WTC11 (cell line): ENCODE measurements at regions not wholly inside any gene's neighbourhood (a gene's known extent, or its start where the extent isn't known, plus 50 kb on each side); places are given as distances from the start of the nearest gene placed in this dataset.
A peak's percentile ranks its signal among the peaks of the same experiment; 100 is the strongest.

Experiments used
- ATAC-seq: fragments of 200-7000 bp; cut with Tn5 transposase; 2 replicates; pipeline ENCODE4 v1.10.0; 2021; ENCODE audit warnings: mild to moderate bottlenecking, moderate library complexity
- CTCF ChIA-PET: fragments of 300-600 bp; sonication (Branson Sonifier 250); formaldehyde crosslinking; loops from one replicate; lab custom pipeline; 2021; ENCODE audit warnings: antibody characterized with exemption; lab: Charles Lee
- POLR2A ChIA-PET: fragments of 350-600 bp; sonication (Branson Sonifier 250); formaldehyde crosslinking; loops from one replicate; lab custom pipeline; 2021; ENCODE audit warnings: antibody characterized with exemption; lab: Charles Lee
- DNase-seq: peaks from one replicate; pipeline ENCODE4 v3.0.0; 2021; ENCODE audit warnings: low spot score
- H3K27ac Mint-ChIP-seq: 2 replicates; pipeline ENCODE4 v1.8.0; 2021; ENCODE audit warnings: mixed read lengths
- H3K27me3 Mint-ChIP-seq: 2 replicates; pipeline ENCODE4 v1.8.0; 2021; ENCODE audit warnings: low read depth, mild to moderate bottlenecking, moderate library complexity, mixed read lengths
- H3K36me3 Mint-ChIP-seq: 2 replicates; pipeline ENCODE4 v1.8.0; 2021; ENCODE audit warnings: mixed read lengths
- H3K4me1 Mint-ChIP-seq: 2 replicates; pipeline ENCODE4 v1.8.0; 2022; ENCODE audit warnings: mixed read lengths
- H3K4me3 Mint-ChIP-seq: 2 replicates; pipeline ENCODE4 v1.8.0; 2021; ENCODE audit warnings: mild to moderate bottlenecking, moderate library complexity, mixed read lengths
- H3K9me3 Mint-ChIP-seq: 2 replicates; pipeline ENCODE4 v1.8.0; 2021; ENCODE audit warnings: mixed read lengths
- CREM ChIP-seq: sonication (generic); formaldehyde crosslinking; IDR thresholded peaks from 2 replicates; pipeline ENCODE4 v1.8.1; 2022; ENCODE audit warnings: mild to moderate bottlenecking, missing genetic modification reagents, moderate library complexity
- ESRRA ChIP-seq: sonication (generic); formaldehyde crosslinking; IDR thresholded peaks from 2 replicates; pipeline ENCODE4 v1.8.1; 2022; ENCODE audit warnings: mild to moderate bottlenecking, missing genetic modification reagents, borderline replicate concordance
- HMGA2 ChIP-seq: fragments of 250-450 bp; sonication (Bioruptor Pico); IDR thresholded peaks from 2 replicates; pipeline ENCODE4 v1.4.0; 2021; ENCODE audit warnings: mild to moderate bottlenecking, moderate library complexity
- JAZF1 ChIP-seq: fragments of 250-450 bp; sonication (Bioruptor Pico); IDR thresholded peaks from 2 replicates; pipeline ENCODE4 v1.9.0; 2021; ENCODE audit warnings: moderate library complexity, mild to moderate bottlenecking, inconsistent platforms
- NR3C1 ChIP-seq: sonication (generic); formaldehyde crosslinking; conservative IDR thresholded peaks from 2 replicates; pipeline ENCODE4 v1.8.1; 2023; ENCODE audit warnings: low read depth, mild to moderate bottlenecking, missing genetic modification reagents
- OVOL2 ChIP-seq: fragments of 250-450 bp; sonication (Bioruptor Pico); IDR thresholded peaks from 2 replicates; pipeline ENCODE4 v1.9.0; 2021; ENCODE audit warnings: mild to moderate bottlenecking, borderline replicate concordance
- PRRX2 ChIP-seq: fragments of 250-450 bp; sonication (Bioruptor Pico); IDR thresholded peaks from 2 replicates; pipeline ENCODE4 v1.8.0; 2021; ENCODE audit warnings: mild to moderate bottlenecking
- RELA ChIP-seq: sonication (generic); formaldehyde crosslinking; IDR thresholded peaks from 2 replicates; pipeline ENCODE4 v1.8.1; 2022; ENCODE audit warnings: missing genetic modification reagents, mild to moderate bottlenecking, borderline replicate concordance
- TEAD1 ChIP-seq: sonication (generic); formaldehyde crosslinking; IDR thresholded peaks from 2 replicates; pipeline ENCODE4 v1.8.0; 2022; ENCODE audit warnings: mild to moderate bottlenecking, missing genetic modification reagents
- ZNF219 ChIP-seq: sonication (generic); formaldehyde crosslinking; IDR thresholded peaks from 2 replicates; pipeline ENCODE4 v1.8.0; 2023; ENCODE audit warnings: missing genetic modification reagents, mild to moderate bottlenecking, borderline replicate concordance
- ZNF232 ChIP-seq: sonication (generic); formaldehyde crosslinking; IDR thresholded peaks from 2 replicates; pipeline ENCODE4 v1.8.0; 2022; ENCODE audit warnings: mild to moderate bottlenecking, missing genetic modification reagents
- ZNF416 ChIP-seq: fragments of 250-450 bp; sonication (Bioruptor Pico); IDR thresholded peaks from 2 replicates; pipeline ENCODE4 v1.9.0; 2021; ENCODE audit warnings: mild to moderate bottlenecking, inconsistent platforms
- TF ChIP-seq, protein P1 (sequence below): sonication (generic); formaldehyde crosslinking; IDR thresholded peaks from 2 replicates; pipeline ENCODE4 v1.8.0; 2022; ENCODE audit warnings: mild to moderate bottlenecking, missing genetic modification reagents
- TF ChIP-seq, protein P2 (sequence below): sonication (generic); formaldehyde crosslinking; IDR thresholded peaks from 2 replicates; pipeline ENCODE4 v1.8.1; 2022; ENCODE audit warnings: low read depth, mild to moderate bottlenecking, moderate library complexity, missing genetic modification reagents, borderline replicate concordance
- TF ChIP-seq, protein P3 (sequence below): sonication (generic); formaldehyde crosslinking; IDR thresholded peaks from 2 replicates; pipeline ENCODE4 v1.8.1; 2023; ENCODE audit warnings: mild to moderate bottlenecking, missing genetic modification reagents, moderate library complexity
- TF ChIP-seq, protein P4 (sequence below): sonication (generic); formaldehyde crosslinking; IDR thresholded peaks from 2 replicates; pipeline ENCODE4 v1.8.1; 2022; ENCODE audit warnings: low read depth, missing genetic modification reagents, borderline replicate concordance
- TF ChIP-seq, protein P5 (sequence below): sonication (generic); formaldehyde crosslinking; IDR thresholded peaks from 2 replicates; pipeline ENCODE4 v1.8.0; 2022; ENCODE audit warnings: mild to moderate bottlenecking, missing genetic modification reagents
- TF ChIP-seq, protein P6 (sequence below): fragments of 250-450 bp; sonication (Bioruptor Pico); IDR thresholded peaks from 2 replicates; pipeline ENCODE4 v1.9.0; 2021; ENCODE audit warnings: moderate library complexity, mild to moderate bottlenecking, inconsistent platforms, borderline replicate concordance
- TF ChIP-seq, protein P7 (sequence below): fragments of 250-450 bp; sonication (Bioruptor Pico); IDR thresholded peaks from 2 replicates; pipeline ENCODE4 v1.9.0; 2021; ENCODE audit warnings: mild to moderate bottlenecking, borderline replicate concordance
- TF ChIP-seq, protein P8 (sequence below): fragments of 200-600 bp; IDR thresholded peaks from 2 replicates; pipeline ENCODE4 v1.8.0; 2022; ENCODE audit warnings: antibody characterized with exemption

DNA sequence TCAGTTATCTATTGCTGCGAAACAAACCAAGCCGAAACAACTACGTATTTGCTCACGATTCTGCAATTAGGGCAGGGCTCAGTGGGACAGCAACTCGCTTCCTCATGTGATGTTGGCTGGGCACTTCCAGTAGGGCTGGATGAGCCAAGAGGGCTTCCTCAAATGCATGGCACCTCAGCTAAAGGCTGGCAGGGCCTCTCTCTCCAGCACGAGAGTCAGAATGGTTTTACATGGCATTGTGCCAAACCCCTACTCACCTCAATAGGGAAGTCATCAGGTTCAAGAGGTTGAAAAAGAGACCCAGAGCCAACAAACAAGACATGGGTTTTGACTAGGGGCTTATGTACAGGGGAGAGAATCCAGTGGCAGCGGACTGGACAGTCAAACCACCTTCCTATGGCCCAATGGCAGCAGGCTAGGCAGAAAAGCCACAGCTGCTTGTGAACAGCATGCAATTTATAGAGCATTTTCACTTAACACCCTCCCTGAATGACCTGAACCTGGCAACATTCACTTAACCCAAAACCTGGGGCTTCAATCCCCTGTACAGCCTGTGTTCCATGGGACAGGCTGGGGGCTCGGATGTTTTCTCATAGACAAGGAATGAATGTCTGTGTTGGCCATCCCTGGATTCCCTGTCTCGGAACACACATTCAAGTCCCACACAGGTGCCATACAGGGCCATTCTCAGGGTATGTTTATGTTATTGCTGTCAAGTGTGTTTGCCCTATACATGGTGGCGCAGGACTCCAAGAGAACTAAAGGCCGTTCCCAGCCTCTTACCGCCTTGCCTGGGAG lies 154.2 kb upstream of the NAV2 start:
- H3K4me3 Mint-ChIP-seq = no peak overlapping the region
- H3K27ac Mint-ChIP-seq = no peak overlapping the region
- CTCF ChIA-PET = interaction anchor here (0.6 to 2.8 kb wide), 31 partner anchors 8 to 795 kb away, joined by 3 to 20 read pairs (median 4); partner anchors contain the start of gene NAV2
- peaks cover 18% of the 10 kb centered on the region for H3K4me1 Mint-ChIP-seq
- H3K27me3 Mint-ChIP-seq = no peaks in the 10 kb centered on the region; the same call in 1 of the 2 replicates
- DNase-seq (no peak), ATAC-seq (no peak)
- no peak for TF ChIP-seq ZNF219 (CRISPR knock-in tag)
- H3K9me3 Mint-ChIP-seq = no peaks in the 10 kb centered on the region
- POLR2A ChIA-PET = interaction anchor here (1.0 kb wide), 1 partner anchor 184 kb away, joined by 3 read pairs; no protein-coding TSS in a partner anchor
- no peaks in the 10 kb centered on the region for H3K36me3 Mint-ChIP-seq

DNA sequence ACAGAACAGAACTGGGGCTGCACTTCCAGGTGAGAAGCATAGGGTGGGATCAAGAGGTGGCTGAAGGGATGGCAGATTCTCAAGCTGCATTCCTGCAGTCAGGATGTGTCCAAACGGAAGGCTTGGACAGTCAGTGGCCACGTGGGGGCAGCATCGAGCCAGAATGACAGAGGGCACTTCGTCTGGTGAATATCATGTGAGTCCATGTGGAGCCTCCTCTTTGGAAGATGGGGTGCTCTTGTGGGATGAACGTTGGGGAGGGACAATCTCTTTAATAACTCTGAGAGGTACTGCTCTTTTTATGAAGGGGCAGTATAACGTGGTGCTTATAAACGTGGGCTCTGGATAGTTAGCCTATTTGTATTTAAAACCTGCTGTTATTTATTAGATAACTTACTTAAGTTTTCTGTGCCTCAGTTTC lies 154.9 kb upstream of the NAV2 start:
- no peaks in the 10 kb centered on the region; the same call in 1 of the 2 replicates for H3K27me3 Mint-ChIP-seq
- no peak overlapping the region for H3K4me3 Mint-ChIP-seq
- DNase-seq (peak; percentile 93), ATAC-seq (peak; percentile 98)
- POLR2A ChIA-PET = interaction anchor here (1.0 kb wide), 1 partner anchor 185 kb away, joined by 3 read pairs; no protein-coding TSS in a partner anchor
- no peaks in the 10 kb centered on the region for H3K36me3 Mint-ChIP-seq
- H3K4me1 Mint-ChIP-seq = peaks cover 24% of the 10 kb centered on the region
- no peak overlapping the region for H3K27ac Mint-ChIP-seq
- H3K9me3 Mint-ChIP-seq = no peaks in the 10 kb centered on the region
- CTCF ChIA-PET = interaction anchor here (0.5 to 1.6 kb wide), 41 partner anchors 8 to 796 kb away, joined by 3 to 20 read pairs (median 4); partner anchors contain the start of gene NAV2
- TF ChIP-seq, protein P1, sequence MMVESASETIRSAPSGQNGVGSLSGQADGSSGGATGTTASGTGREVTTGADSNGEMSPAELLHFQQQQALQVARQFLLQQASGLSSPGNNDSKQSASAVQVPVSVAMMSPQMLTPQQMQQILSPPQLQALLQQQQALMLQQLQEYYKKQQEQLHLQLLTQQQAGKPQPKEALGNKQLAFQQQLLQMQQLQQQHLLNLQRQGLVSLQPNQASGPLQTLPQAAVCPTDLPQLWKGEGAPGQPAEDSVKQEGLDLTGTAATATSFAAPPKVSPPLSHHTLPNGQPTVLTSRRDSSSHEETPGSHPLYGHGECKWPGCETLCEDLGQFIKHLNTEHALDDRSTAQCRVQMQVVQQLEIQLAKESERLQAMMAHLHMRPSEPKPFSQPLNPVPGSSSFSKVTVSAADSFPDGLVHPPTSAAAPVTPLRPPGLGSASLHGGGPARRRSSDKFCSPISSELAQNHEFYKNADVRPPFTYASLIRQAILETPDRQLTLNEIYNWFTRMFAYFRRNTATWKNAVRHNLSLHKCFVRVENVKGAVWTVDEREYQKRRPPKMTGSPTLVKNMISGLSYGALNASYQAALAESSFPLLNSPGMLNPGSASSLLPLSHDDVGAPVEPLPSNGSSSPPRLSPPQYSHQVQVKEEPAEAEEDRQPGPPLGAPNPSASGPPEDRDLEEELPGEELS = no peak
- no peak for TF ChIP-seq OVOL2 (CRISPR knock-in tag)
- TF ChIP-seq ZNF416 (CRISPR knock-in tag) = no peak
- TF ChIP-seq ZNF232 = no peak
- TF ChIP-seq CREM (CRISPR knock-in tag) = no peak
- no peak for TF ChIP-seq PRRX2 (CRISPR knock-in tag)
- TF ChIP-seq, protein P2, sequence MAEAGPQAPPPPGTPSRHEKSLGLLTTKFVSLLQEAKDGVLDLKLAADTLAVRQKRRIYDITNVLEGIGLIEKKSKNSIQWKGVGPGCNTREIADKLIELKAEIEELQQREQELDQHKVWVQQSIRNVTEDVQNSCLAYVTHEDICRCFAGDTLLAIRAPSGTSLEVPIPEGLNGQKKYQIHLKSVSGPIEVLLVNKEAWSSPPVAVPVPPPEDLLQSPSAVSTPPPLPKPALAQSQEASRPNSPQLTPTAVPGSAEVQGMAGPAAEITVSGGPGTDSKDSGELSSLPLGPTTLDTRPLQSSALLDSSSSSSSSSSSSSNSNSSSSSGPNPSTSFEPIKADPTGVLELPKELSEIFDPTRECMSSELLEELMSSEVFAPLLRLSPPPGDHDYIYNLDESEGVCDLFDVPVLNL (CRISPR knock-in tag) = no peak
- TF ChIP-seq, protein P3, sequence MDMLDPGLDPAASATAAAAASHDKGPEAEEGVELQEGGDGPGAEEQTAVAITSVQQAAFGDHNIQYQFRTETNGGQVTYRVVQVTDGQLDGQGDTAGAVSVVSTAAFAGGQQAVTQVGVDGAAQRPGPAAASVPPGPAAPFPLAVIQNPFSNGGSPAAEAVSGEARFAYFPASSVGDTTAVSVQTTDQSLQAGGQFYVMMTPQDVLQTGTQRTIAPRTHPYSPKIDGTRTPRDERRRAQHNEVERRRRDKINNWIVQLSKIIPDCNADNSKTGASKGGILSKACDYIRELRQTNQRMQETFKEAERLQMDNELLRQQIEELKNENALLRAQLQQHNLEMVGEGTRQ (CRISPR knock-in tag) = 0 out of 2 replicates have a peak, but pooled peaks have one; percentile 23
- TF ChIP-seq, protein P4, sequence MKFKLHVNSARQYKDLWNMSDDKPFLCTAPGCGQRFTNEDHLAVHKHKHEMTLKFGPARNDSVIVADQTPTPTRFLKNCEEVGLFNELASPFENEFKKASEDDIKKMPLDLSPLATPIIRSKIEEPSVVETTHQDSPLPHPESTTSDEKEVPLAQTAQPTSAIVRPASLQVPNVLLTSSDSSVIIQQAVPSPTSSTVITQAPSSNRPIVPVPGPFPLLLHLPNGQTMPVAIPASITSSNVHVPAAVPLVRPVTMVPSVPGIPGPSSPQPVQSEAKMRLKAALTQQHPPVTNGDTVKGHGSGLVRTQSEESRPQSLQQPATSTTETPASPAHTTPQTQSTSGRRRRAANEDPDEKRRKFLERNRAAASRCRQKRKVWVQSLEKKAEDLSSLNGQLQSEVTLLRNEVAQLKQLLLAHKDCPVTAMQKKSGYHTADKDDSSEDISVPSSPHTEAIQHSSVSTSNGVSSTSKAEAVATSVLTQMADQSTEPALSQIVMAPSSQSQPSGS (CRISPR knock-in tag) = no peak
- TF ChIP-seq, protein P5, sequence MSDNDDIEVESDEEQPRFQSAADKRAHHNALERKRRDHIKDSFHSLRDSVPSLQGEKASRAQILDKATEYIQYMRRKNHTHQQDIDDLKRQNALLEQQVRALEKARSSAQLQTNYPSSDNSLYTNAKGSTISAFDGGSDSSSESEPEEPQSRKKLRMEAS (CRISPR knock-in tag) = peak; percentile 62; the same call in 1 of the 2 replicates
- no peak for TF ChIP-seq ESRRA (CRISPR knock-in tag)
- TF ChIP-seq TEAD1 (CRISPR knock-in tag) = peak; percentile 84; the same call in 1 of the 2 replicates
- TF ChIP-seq HMGA2 (CRISPR knock-in tag) = no peak
- TF ChIP-seq JAZF1 (CRISPR knock-in tag) = no peak
- TF ChIP-seq, protein P6, sequence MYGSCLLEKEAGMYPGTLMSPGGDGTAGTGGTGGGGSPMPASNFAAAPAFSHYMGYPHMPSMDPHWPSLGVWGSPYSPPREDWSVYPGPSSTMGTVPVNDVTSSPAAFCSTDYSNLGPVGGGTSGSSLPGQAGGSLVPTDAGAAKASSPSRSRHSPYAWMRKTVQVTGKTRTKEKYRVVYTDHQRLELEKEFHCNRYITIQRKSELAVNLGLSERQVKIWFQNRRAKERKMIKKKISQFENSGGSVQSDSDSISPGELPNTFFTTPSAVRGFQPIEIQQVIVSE (CRISPR knock-in tag) = no peak
- TF ChIP-seq NR3C1 (CRISPR knock-in tag) = no peak
- TF ChIP-seq, protein P7, sequence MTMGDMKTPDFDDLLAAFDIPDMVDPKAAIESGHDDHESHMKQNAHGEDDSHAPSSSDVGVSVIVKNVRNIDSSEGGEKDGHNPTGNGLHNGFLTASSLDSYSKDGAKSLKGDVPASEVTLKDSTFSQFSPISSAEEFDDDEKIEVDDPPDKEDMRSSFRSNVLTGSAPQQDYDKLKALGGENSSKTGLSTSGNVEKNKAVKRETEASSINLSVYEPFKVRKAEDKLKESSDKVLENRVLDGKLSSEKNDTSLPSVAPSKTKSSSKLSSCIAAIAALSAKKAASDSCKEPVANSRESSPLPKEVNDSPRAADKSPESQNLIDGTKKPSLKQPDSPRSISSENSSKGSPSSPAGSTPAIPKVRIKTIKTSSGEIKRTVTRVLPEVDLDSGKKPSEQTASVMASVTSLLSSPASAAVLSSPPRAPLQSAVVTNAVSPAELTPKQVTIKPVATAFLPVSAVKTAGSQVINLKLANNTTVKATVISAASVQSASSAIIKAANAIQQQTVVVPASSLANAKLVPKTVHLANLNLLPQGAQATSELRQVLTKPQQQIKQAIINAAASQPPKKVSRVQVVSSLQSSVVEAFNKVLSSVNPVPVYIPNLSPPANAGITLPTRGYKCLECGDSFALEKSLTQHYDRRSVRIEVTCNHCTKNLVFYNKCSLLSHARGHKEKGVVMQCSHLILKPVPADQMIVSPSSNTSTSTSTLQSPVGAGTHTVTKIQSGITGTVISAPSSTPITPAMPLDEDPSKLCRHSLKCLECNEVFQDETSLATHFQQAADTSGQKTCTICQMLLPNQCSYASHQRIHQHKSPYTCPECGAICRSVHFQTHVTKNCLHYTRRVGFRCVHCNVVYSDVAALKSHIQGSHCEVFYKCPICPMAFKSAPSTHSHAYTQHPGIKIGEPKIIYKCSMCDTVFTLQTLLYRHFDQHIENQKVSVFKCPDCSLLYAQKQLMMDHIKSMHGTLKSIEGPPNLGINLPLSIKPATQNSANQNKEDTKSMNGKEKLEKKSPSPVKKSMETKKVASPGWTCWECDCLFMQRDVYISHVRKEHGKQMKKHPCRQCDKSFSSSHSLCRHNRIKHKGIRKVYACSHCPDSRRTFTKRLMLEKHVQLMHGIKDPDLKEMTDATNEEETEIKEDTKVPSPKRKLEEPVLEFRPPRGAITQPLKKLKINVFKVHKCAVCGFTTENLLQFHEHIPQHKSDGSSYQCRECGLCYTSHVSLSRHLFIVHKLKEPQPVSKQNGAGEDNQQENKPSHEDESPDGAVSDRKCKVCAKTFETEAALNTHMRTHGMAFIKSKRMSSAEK (CRISPR knock-in tag) = no peak
- TF ChIP-seq, protein P8, sequence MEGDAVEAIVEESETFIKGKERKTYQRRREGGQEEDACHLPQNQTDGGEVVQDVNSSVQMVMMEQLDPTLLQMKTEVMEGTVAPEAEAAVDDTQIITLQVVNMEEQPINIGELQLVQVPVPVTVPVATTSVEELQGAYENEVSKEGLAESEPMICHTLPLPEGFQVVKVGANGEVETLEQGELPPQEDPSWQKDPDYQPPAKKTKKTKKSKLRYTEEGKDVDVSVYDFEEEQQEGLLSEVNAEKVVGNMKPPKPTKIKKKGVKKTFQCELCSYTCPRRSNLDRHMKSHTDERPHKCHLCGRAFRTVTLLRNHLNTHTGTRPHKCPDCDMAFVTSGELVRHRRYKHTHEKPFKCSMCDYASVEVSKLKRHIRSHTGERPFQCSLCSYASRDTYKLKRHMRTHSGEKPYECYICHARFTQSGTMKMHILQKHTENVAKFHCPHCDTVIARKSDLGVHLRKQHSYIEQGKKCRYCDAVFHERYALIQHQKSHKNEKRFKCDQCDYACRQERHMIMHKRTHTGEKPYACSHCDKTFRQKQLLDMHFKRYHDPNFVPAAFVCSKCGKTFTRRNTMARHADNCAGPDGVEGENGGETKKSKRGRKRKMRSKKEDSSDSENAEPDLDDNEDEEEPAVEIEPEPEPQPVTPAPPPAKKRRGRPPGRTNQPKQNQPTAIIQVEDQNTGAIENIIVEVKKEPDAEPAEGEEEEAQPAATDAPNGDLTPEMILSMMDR = peak; percentile 85
- TF ChIP-seq RELA (CRISPR knock-in tag) = no peak
